ENCODE measurements at regions not wholly inside any gene's neighbourhood (a gene's known extent, or its start where the extent isn't known, plus 50 kb on each side); places are given as distances from the start of the nearest gene placed in this dataset.
"Not testable (repeated sequence)": the region's sequence is repeated elsewhere in the genome, so short reads cannot be mapped to it uniquely, and the experiment has no call there.

GRCh38 chr14:97155320-97155719 lies 358.1 kb downstream of the VRK1 start:
- DNase-seq = no peak

GRCh38 chr14:97155814-97156213 lies 358.6 kb downstream of the VRK1 start:
- no peak for DNase-seq

DNA sequence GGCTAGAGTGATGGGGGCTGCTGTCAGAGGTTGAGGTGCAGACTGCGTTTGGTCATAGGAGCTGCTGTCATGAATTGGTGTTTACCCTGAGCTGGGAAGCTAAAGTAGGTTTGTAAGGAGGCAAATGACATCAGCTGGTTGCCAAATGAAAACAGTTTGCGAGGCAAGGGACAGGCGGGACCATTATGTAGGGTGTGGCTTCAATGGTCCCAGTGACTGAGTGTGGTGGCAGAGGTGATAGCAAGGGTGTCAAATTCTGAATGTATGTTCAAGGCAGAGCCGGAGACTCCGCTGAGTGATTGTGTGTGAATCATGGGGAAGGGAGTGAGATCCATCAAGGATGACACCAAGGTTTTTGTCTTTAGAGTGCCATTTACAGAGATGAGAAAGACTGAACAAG lies 359.5 kb downstream of the VRK1 start:
- no peak for DNase-seq

DNA sequence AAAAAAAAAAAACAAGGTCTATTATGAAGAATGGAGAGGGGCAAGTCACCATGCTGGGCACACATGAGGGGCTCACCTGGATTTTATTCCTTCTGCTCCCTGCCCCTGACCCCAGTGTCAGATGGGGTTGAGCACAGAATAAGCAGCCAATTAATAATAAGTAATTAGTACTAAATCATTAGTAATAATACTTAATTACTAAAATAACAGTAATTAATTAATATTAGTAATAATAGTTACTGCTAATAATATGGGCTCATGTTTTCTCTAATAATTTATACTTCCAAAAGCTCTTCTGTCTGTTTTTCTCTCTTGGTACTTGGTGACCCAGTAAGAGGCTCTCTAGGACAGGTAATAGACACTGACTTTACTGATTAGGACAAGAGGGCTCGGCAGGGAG lies 360.9 kb downstream of the VRK1 start:
- DNase-seq = no peak

DNA sequence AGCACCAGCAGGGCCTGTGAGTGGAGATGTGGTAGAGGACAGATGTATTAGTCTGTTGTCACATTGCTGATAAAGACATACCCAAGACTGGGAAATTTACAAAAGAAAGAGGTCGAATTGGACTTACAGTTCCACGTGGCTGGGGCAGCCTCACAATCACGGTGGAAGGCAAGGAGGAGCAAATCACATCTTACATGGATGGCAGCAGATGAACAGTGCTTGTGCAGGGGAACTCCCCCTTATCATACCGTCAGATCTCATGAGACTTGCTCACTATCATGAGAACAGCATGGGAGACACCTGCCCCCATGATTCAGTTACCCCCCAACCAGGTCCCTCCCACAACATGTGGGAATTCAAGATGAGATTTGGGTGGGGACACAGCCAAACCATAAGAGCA lies 361.9 kb downstream of the VRK1 start:
- DNase-seq = no peak

- no peak for DNase-seq
Observed at GRCh38 chr14:97162621-97163020, 365.4 kb downstream of the VRK1 start.

DNA sequence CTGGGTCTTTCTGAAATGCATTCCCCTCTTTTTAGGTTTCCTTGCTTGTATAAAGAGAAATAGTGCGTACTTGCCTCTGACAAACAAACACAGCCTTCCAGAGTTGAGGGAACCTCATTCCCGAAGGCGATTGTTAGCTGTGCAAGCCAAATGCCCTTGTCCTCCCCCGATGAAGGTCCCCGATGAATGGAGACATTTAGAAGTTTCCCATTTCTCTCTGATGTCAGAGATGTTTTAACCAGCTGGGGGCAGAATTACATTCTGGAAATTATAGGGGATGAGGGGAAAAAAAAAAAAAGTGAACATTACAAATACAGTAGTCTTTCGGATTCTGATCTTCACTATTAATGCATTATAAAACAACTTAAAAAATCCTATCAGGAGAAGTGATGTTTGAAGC lies 366.8 kb downstream of the VRK1 start:
- DNase-seq = no peak

GRCh38 chr14:97166497-97166896 lies 369.3 kb downstream of the VRK1 start:
- DNase-seq = no peak

- not testable (repeated sequence) for DNase-seq
Observed at GRCh38 chr14:97167577-97167976, 370.4 kb downstream of the VRK1 start.

- DNase-seq = no peak
Observed at GRCh38 chr14:97172644-97173043, 375.5 kb downstream of the VRK1 start.

DNA sequence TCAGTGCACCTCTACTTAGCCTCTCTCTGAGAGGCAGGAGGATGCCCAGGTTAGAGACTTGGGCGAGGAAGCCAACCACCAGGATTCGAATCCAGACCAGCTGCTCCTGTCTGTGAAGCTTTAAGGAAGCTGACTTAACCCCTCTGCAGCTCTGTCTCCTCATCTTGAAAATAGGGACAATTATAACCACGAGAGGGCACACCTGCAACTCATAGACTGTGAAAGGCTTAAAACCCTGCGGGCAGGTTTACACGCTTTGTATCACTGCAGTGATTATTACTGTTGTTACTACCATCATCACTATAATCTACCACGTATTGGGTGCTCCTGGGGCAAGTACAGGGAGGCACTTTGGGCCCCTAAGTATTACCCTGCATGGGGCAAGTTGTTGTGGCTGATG lies 379.8 kb downstream of the VRK1 start:
- no peak for DNase-seq

DNA sequence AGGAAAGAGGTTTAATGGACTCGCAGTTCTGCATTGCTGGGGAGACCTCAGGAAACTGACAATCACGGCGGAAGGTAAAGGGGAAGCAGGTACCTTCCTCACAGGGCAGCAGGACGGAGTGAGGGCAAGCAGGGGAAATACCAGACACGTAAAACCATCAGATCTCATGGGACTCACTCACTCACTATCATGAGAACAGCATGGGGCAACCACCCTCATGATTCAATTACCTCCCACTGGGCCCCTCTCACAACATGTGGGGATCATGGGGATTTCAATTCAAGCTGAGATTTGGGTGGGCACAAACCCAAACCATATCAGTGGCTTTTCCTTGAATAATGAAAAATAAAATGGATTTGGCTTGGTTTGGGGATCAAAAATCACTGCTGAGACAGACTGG lies 380.5 kb downstream of the VRK1 start:
- no peak for DNase-seq

DNA sequence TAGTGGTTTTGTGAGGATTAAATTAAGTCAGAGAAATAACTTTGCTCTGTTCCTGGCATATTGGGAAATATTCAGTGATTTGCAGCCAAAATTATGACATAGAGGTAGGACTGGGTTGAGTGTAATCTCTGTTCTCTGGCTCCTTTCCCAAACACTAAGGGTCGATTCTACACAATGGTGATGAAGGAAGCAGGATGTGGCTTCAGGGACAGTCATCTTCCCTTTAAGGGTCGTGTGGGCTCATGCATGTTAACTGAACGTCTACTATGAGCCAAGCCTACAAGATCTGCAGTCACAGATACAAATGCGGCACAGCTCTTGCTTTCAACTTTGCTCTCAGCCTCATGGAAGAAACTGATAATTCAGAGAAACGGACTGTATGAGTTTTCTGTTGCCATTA lies 381.6 kb downstream of the VRK1 start:
- DNase-seq = no peak

DNA sequence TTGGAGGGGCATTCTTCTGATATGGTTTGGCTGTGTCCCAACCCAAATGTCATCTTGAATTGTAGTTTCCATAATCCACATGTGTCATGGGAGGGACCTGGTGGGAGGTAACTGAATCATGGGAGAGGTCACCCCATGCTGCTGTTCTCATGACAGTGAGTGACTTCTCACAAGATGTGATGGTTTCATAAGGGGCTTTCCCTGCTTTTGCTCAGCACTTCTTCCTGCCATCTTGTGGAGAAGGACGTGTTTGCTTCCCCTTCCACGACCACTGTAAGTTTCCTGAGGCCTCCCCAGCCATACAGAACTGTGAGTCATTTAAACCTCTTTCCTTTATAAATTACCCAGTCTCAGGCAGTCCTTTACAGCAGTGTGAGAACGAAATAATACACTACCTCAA lies 382.4 kb downstream of the VRK1 start:
- DNase-seq = no peak

- no peak for DNase-seq
Observed at GRCh38 chr14:97180304-97181200, 383.4 kb downstream of the VRK1 start.

GRCh38 chr14:97185186-97185585 lies 388.0 kb downstream of the VRK1 start:
- no peak for DNase-seq

GRCh38 chr14:97187916-97188315 lies 390.7 kb downstream of the VRK1 start:
- DNase-seq = no peak

GRCh38 chr14:97196336-97196735 lies 399.2 kb downstream of the VRK1 start:
- no peak for DNase-seq

DNA sequence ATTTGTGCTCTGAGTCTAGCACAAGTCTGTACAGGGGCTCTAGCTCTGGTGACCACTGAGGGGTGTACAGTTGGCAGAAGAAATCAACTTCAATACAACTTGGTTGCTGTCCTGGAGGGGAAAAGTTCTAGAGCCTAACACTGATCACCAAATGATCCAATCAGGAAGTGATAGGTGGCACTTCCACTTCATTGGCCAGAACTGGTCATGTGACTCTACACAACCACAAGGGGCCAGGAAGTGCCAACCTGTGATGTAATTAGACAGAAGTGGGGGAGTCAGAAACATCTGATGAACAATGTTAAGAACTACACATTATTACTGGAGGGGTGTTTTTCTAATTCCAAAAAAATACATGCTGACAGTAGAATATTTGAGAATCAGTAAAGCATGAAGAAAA lies 401.6 kb downstream of the VRK1 start:
- DNase-seq = no peak

DNA sequence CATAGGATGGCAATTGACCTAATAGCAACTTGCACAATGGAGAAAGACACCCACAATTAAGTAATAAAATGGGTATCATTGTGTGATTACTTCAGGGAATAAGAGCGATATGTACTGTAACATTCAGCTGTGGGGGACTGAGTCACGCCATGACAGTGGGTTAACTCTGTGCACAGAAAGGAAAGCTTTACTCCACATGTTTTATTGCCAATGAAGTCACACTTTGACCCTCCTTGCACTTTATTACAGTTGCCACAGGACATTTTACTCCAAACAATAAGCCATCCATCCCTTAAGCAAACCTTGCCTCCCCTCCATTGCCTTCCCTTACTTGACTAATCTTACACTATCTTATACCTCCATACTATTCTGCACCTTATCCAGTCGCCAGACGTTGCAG lies 403.1 kb downstream of the VRK1 start:
- DNase-seq = no peak

GRCh38 chr14:97206916-97207315 lies 409.7 kb downstream of the VRK1 start:
- DNase-seq = no peak

- DNase-seq = no peak
Observed at GRCh38 chr14:97210202-97210601, 413.0 kb downstream of the VRK1 start.

- no peak for DNase-seq
Observed at GRCh38 chr14:97212399-97212798, 415.2 kb downstream of the VRK1 start.

- no peak for DNase-seq
Observed at GRCh38 chr14:97213720-97214119, 416.5 kb downstream of the VRK1 start.
